ENCODE measurements at regions not wholly inside any gene's neighbourhood (a gene's known extent, or its start where the extent isn't known, plus 50 kb on each side); places are given as distances from the start of the nearest gene placed in this dataset.

- DNase-seq (ENCODE audit: low read depth), result no peak
- peak overlapping the region; percentile 53 for H3K4me3 ChIP-seq (ENCODE audit: low read depth, low read length)
- no peak for TF ChIP-seq CTCF (IDR thresholded peaks at IDR 0.05; ENCODE audit: low read depth, low read length, missing control alignments)
- in situ Hi-C loops (cut with HindIII; ENCODE audit: low sequenced_read_pairs), result no loop called here
Observed at GRCh38 chr11:122176651-122177050, 60.6 kb upstream of the BLID start.

- no peak for TF ChIP-seq CTCF (IDR thresholded peaks at IDR 0.05; ENCODE audit: low read depth, low read length, missing control alignments)
- no peak for DNase-seq (ENCODE audit: low read depth)
- in situ Hi-C loops (cut with HindIII; ENCODE audit: low sequenced_read_pairs), result no loop called here
- no peak overlapping the region for H3K4me3 ChIP-seq (ENCODE audit: low read depth, low read length)
Observed at GRCh38 chr11:122175306-122175705, 59.3 kb upstream of the BLID start.

- no peak for DNase-seq (ENCODE audit: low read depth)
- no peak overlapping the region for H3K4me3 ChIP-seq (ENCODE audit: low read depth, low read length)
- in situ Hi-C loops (cut with HindIII; ENCODE audit: low sequenced_read_pairs), result no loop called here
- no peak for TF ChIP-seq CTCF (IDR thresholded peaks at IDR 0.05; ENCODE audit: low read depth, low read length, missing control alignments)
Observed at GRCh38 chr11:122173587-122173986, 57.6 kb upstream of the BLID start.

DNA sequence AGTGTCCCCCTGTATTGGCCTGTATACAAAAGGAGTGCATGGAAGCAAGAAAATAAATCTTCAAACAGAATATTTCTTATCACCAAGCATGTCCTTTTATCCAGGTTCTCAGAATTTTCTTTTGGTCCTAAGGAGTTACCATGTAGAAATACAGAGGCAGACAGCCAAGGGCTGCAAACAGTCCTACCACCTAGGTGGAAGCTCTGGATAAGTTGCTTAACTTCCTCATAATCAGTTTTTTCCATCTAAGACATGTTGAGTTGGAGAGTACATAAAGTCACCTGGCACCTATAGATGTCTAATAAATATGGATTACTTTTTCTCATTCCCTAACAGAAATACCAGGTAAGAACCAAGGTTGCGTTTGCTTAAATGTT is 57.0 kb upstream of the BLID start:
- no peak for DNase-seq (ENCODE audit: low read depth)
- TF ChIP-seq CTCF (IDR thresholded peaks at IDR 0.05; ENCODE audit: low read depth, low read length, missing control alignments), result no peak
- H3K4me3 ChIP-seq (ENCODE audit: low read depth, low read length), result no peak overlapping the region
- in situ Hi-C loops (cut with HindIII; ENCODE audit: low sequenced_read_pairs), result no loop called here

DNA sequence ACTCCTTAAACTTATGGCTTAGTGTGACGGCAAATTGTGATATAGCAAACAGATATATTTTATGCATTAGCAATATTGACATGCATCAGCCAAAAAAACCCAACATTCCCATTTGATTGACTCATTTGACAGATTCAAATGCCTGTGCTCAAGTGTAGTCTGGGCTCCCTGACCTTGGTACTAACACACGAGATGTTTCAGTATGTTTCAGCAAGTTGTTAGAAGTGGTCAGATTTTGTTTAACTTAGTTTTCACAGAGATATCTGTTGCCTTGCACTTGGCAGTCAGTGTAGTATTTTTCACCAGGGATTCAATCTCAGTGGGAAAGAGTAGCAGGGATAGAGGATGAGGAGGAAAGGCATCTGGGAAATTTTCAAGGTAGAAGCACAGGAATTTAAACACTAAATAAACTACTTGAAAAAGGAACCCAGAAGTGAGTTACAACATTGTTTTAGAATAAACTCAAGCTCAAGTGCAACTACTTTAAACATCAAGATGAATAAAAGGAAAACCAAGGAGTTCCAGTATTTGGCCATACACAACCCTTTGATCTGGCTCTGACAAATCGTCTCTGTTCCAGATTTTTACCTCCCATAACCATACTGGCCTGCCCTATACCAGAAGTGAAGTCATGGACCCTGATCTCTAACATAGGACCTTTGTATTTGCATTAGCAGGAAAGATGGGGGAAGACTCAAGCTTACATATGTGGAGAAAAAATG is 56.5 kb upstream of the BLID start:
- in situ Hi-C loops (cut with HindIII; ENCODE audit: low sequenced_read_pairs), result no loop called here
- no peak overlapping the region for H3K4me3 ChIP-seq (ENCODE audit: low read depth, low read length)
- no peak for TF ChIP-seq CTCF (IDR thresholded peaks at IDR 0.05; ENCODE audit: low read depth, low read length, missing control alignments)
- no peak for DNase-seq (ENCODE audit: low read depth)

DNA sequence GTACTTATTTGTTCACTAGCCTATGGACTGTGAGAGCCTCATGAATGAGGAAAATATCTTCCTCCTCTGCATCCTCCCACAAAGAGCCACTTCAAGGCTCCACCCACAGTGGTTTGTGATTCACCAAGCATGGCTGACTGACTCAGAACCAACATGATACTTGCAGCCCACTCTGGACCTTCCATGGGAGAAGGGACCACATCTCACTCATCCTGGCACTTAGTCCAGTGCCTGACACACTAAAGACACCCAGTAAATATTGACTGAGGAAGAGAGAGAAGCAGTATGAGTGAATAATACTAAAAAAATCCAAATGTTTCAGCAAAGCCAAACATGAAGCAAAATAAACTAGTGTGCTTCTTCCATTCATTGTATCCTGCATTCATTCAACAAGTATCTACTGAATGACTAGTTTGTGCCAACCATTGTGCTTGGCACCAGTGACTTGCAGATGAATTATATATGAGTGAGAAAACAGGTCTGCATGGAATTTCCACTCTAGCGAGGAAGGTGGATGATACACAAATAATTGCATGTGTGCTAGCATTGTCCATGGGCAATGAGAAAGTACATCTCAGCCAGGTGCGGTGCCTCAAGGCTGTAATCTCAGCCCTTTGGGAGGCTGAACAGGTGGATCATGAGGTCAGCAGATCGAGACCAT is 54.9 kb upstream of the BLID start:
- DNase-seq (ENCODE audit: low read depth), result no peak
- no peak overlapping the region for H3K4me3 ChIP-seq (ENCODE audit: low read depth, low read length)
- in situ Hi-C loops (cut with HindIII; ENCODE audit: low sequenced_read_pairs), result no loop called here
- TF ChIP-seq CTCF (IDR thresholded peaks at IDR 0.05; ENCODE audit: low read depth, low read length, missing control alignments), result no peak

All from astrocyte of the cerebellum (primary cell).